OCI-LY1 (cell line): ENCODE measurements at regions not wholly inside any gene's neighbourhood (a gene's known extent, or its start where the extent isn't known, plus 50 kb on each side); places are given as distances from the start of the nearest gene placed in this dataset.
"Not testable (repeated sequence)": the region's sequence is repeated elsewhere in the genome, so short reads cannot be mapped to it uniquely, and the experiment has no call there.

Experiments used
- H2AFZ ChIP-seq: fragments of 200-600 bp; sonication (generic), shearing (Covaris generic); 2 replicates; pipeline ENCODE4 v1.6.0; 2014; ENCODE audit warnings: antibody characterized with exemption, mild to moderate bottlenecking, low read length
- H3F3A ChIP-seq: fragments of 200-600 bp; sonication (generic), shearing (Covaris generic); 2 replicates; pipeline ENCODE4 v1.6.0; 2014; ENCODE audit warnings: mild to moderate bottlenecking, antibody characterized with exemption, low read length, moderate library complexity; ENCODE audit not compliant: insufficient read depth
- H3K27ac ChIP-seq: fragments of 200-600 bp; sonication (generic); 2 replicates; pipeline ENCODE4 v1.5.1; 2014; ENCODE audit warnings: low read length, mixed run types, mild to moderate bottlenecking, low read depth; ENCODE audit not compliant: poor library complexity, severe bottlenecking
- H3K27me3 ChIP-seq: fragments of 200-600 bp; sonication (generic); 2 replicates; pipeline ENCODE4 v1.6.0; 2014; ENCODE audit warnings: antibody characterized with exemption, mild to moderate bottlenecking, low read length, moderate library complexity; ENCODE audit not compliant: insufficient read depth
- H3K36me3 ChIP-seq: fragments of 200-600 bp; sonication (generic); 2 replicates; pipeline ENCODE4 v1.6.1; 2014; ENCODE audit warnings: mild to moderate bottlenecking, antibody characterized with exemption, low read length, moderate library complexity, mixed read lengths; ENCODE audit not compliant: insufficient read depth
- H3K4me1 ChIP-seq: fragments of 200-600 bp; sonication (generic); 2 replicates; pipeline ENCODE4 v1.5.1; 2014; ENCODE audit warnings: mild to moderate bottlenecking, low read length, moderate library complexity; ENCODE audit not compliant: insufficient read depth, severe bottlenecking
- H3K4me2 ChIP-seq: fragments of 200-600 bp; sonication (generic), shearing (Covaris generic); 2 replicates; pipeline ENCODE4 v1.6.1; 2014; ENCODE audit warnings: low read length
- H3K4me3 ChIP-seq: fragments of 200-600 bp; sonication (generic); 2 replicates; pipeline ENCODE4 v1.5.1; 2014; ENCODE audit warnings: low read length, low read depth, mild to moderate bottlenecking, mixed read lengths; ENCODE audit not compliant: poor library complexity, severe bottlenecking
- H3K79me2 ChIP-seq: fragments of 200-600 bp; shearing (Covaris generic); 2 replicates; pipeline ENCODE4 v1.6.1; 2016; ENCODE audit warnings: mixed run types, low read length, mixed read lengths; ENCODE audit not compliant: insufficient read depth
- H3K9ac ChIP-seq: fragments of 200-600 bp; sonication (generic), shearing (Covaris generic); 2 replicates; pipeline ENCODE4 v1.6.1; 2014; ENCODE audit warnings: mild to moderate bottlenecking, low read length, mixed read lengths
- H3K9me2 ChIP-seq: fragments of 200-600 bp; sonication (generic), shearing (Covaris generic); 2 replicates; pipeline ENCODE4 v1.6.1; 2014; ENCODE audit warnings: low read depth, mild to moderate bottlenecking, low read length, mixed read lengths
- H3K9me3 ChIP-seq: fragments of 200-600 bp; shearing (Covaris generic); 2 replicates; pipeline ENCODE4 v1.6.1; 2014; ENCODE audit warnings: low read length, mixed read lengths
- H4K20me1 ChIP-seq: fragments of 200-600 bp; sonication (generic), shearing (Covaris generic); 2 replicates; pipeline ENCODE4 v1.6.0; 2016; ENCODE audit warnings: mild to moderate bottlenecking, low read length; ENCODE audit not compliant: insufficient read depth
- EZH2 ChIP-seq: fragments of 200-600 bp; sonication (generic), shearing (Covaris generic); IDR thresholded peaks from 2 replicates; pipeline ENCODE4 v1.8.0; 2017; ENCODE audit warnings: borderline replicate concordance, mixed run types, mild to moderate bottlenecking, antibody characterized with exemption, low read length, moderate library complexity, mixed read lengths
- TF ChIP-seq, protein P1 (sequence below): fragments of 200-600 bp; sonication (generic), shearing (Covaris generic); IDR thresholded peaks from 2 replicates; pipeline ENCODE4 v1.5.1; 2017; ENCODE audit warnings: mild to moderate bottlenecking, antibody characterized with exemption, low read length, moderate library complexity, mixed read lengths

DNA sequence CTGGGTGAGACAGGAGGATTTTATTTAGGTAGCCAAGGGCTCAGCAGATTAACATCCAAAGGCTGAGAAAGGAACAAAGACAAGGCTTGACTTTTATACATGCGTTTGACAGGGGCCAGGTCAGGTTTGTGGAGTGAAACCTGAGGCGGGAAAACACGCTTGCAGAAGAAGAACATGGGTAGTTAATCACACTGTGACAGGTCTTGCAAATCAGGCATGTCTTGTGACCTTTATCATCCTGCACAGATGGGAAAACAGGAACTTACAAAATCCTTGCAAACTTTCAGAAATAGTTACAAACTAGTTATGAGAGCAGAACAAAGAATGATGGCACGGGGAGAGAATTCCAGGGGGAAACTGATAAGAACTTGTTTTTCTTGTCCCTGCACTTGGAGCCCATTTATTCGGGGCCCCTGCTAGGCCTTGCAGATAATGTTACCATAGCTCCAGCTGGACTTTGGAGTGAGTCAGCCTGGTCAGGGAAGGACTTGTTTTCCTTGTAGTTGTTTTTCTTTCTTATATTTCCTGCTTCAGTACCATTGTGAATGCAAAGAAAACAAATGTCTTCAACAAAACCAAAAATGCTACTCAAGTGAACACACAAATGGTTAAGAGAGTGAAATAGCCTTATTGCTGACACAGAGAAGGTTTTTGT, 965.9 kb upstream of the ROBO1 start:
- TF ChIP-seq, protein P1, sequence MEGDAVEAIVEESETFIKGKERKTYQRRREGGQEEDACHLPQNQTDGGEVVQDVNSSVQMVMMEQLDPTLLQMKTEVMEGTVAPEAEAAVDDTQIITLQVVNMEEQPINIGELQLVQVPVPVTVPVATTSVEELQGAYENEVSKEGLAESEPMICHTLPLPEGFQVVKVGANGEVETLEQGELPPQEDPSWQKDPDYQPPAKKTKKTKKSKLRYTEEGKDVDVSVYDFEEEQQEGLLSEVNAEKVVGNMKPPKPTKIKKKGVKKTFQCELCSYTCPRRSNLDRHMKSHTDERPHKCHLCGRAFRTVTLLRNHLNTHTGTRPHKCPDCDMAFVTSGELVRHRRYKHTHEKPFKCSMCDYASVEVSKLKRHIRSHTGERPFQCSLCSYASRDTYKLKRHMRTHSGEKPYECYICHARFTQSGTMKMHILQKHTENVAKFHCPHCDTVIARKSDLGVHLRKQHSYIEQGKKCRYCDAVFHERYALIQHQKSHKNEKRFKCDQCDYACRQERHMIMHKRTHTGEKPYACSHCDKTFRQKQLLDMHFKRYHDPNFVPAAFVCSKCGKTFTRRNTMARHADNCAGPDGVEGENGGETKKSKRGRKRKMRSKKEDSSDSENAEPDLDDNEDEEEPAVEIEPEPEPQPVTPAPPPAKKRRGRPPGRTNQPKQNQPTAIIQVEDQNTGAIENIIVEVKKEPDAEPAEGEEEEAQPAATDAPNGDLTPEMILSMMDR, result no peak
- TF ChIP-seq EZH2, result no peak
- Histone ChIP-seq H3K4me3 (no peak overlapping the region), H3F3A (no peaks in the 10 kb centered on the region), H3K79me2 (no peaks in the 10 kb centered on the region), H3K27ac (no peak overlapping the region), H3K9me2 (no peaks in the 10 kb centered on the region; the same call in 1 of the 2 replicates), H3K4me1 (no peaks in the 10 kb centered on the region), H3K9me3 (no peaks in the 10 kb centered on the region), H4K20me1 (no peaks in the 10 kb centered on the region), H3K9ac (no peak overlapping the region), H3K36me3 (no peaks in the 10 kb centered on the region), H3K4me2 (no peak overlapping the region), H3K27me3 (no peaks in the 10 kb centered on the region), H2AFZ (no peak overlapping the region)

DNA sequence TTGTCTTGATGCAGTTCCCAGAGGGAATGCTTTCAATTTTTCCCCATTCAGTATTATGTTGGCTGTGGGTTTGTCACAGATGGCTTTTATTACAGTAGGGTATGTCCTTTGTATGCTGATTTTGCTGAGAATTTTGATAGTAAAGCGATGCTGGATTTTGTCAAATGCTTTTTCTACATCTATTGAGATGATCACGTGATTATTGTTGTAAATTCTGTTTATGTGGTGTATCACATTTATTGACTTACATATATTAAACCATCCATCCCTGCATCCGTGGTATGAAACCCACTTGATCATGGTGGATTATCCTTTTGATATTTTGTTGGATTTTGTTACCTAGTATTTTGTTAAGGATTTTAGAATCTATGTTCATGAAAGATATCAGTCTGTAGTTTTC, 959.8 kb upstream of the ROBO1 start:
- H3F3A ChIP-seq, H3K9ac ChIP-seq, H3K9me3 ChIP-seq, H3K4me1 ChIP-seq, H3K36me3 ChIP-seq, H3K27ac ChIP-seq, H3K79me2 ChIP-seq, H3K9me2 ChIP-seq, H4K20me1 ChIP-seq, H3K4me3 ChIP-seq, H2AFZ ChIP-seq, H3K27me3 ChIP-seq, H3K4me2 ChIP-seq: not testable (repeated sequence)

DNA sequence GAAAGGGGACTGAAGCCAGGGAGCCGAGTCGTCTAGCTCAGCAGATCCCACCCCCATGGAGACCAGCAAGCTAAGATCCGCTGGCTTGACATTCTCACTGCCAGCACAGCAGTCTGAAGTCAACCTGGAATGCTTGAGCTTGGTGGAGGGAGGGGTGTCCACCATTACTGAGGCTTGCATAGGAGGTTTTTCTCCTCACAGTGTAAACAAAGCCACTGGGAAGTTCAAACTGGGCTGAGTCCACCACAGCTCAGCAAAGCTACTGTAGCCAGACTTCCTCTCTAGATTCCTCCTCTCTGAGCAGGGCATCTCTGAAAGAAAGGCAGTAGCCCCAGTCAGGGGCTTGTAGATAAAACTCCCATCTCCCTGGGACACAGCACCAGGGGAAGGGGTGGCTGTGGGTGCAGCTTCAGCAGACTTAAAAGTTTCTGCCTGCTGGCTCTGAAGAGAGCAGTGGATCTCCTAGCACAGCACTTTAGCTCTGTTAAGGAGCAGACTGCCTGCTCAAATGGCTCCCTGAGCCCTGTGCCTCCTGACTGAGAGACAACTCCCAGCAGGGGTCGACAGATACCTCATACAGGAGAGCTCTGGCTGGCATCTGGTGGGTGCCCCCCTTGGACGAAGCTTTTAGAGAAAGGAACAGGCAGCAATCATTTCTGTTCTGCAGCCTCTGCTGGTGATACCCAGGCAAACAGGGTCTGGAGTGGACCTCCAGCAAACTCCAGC, 942.0 kb upstream of the ROBO1 start:
- not testable (repeated sequence) for H3K4me3 ChIP-seq, H3K9ac ChIP-seq, H3K27me3 ChIP-seq, H3K4me2 ChIP-seq, H3K4me1 ChIP-seq, H3F3A ChIP-seq, H3K9me3 ChIP-seq, H3K36me3 ChIP-seq, H4K20me1 ChIP-seq, H3K79me2 ChIP-seq, H3K9me2 ChIP-seq, H3K27ac ChIP-seq, H2AFZ ChIP-seq

DNA sequence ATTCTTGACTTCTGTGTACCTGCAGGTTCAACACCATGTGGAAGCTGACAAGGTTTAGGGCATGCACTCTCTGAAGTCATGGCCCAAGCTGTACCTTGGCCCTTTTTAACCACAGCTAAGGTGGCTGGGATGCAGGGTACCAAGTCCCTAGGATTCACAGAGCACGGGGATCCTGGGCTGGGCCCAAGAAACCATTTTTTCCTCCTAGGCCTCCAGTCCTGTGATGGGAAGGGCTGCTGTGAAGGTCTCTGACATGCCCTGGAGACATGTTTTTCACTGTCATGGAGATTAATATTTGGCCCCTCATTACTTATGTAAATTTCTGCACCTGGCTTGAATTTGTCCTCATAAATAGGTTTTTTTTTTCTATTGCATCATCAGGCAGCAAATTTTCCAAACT, 937.5 kb upstream of the ROBO1 start:
- H3K9me3 ChIP-seq, result no peaks in the 10 kb centered on the region
- H3K4me1 ChIP-seq, result no peaks in the 10 kb centered on the region
- no peak for TF ChIP-seq EZH2
- TF ChIP-seq, protein P1, result no peak
- H4K20me1 ChIP-seq, result no peaks in the 10 kb centered on the region
- H3K9ac ChIP-seq, result no peak overlapping the region
- H3K27ac ChIP-seq, result no peak overlapping the region
- H3K9me2 ChIP-seq, result no peaks in the 10 kb centered on the region
- no peaks in the 10 kb centered on the region for H3K36me3 ChIP-seq
- no peak overlapping the region for H3K4me3 ChIP-seq
- no peak overlapping the region for H3K4me2 ChIP-seq
- no peaks in the 10 kb centered on the region for H3K79me2 ChIP-seq
- no peaks in the 10 kb centered on the region for H3K27me3 ChIP-seq
- H2AFZ ChIP-seq, result no peak overlapping the region
- no peaks in the 10 kb centered on the region for H3F3A ChIP-seq
